GM23338 (cell line): ENCODE measurements at regions not wholly inside any gene's neighbourhood (a gene's known extent, or its start where the extent isn't known, plus 50 kb on each side); places are given as distances from the start of the nearest gene placed in this dataset.

ENCODE experiments used
- ATAC-seq: fragments of 200-7000 bp; cut with Tn5 transposase; 3 replicates; pipeline ENCODE4 v1.9.1; 2020
- DNase-seq: peaks from one replicate; pipeline ENCODE4 v3.0.0-alpha.2; 2015; ENCODE audit warnings: low spot score
- H2AFZ ChIP-seq: fragments of 200-600 bp; sonication (generic); 2 replicates; pipeline ENCODE4 v1.8.0; 2016; ENCODE audit warnings: antibody characterized with exemption, mild to moderate bottlenecking, moderate library complexity
- H3F3A ChIP-seq: fragments of 200-600 bp; sonication (generic); replicated peaks from 2 replicates; pipeline ENCODE4 v1.8.0; 2017; ENCODE audit warnings: antibody characterized with exemption, mixed run types, low read depth
- H3K27ac ChIP-seq: fragments of 200-600 bp; sonication (generic); 2 replicates; pipeline ENCODE4 v1.6.1; 2016; ENCODE audit warnings: low read depth
- H3K27me3 ChIP-seq: fragments of 200-600 bp; sonication (generic); 2 replicates; pipeline ENCODE4 v1.8.0; 2016; ENCODE audit warnings: mild to moderate bottlenecking, mixed run types, moderate library complexity; ENCODE audit not compliant: insufficient read depth
- H3K36me3 ChIP-seq: fragments of 200-600 bp; sonication (generic); 2 replicates; pipeline ENCODE4 v1.8.0; 2016; ENCODE audit warnings: mild to moderate bottlenecking; ENCODE audit not compliant: insufficient read depth
- H3K4me1 ChIP-seq: fragments of 200-600 bp; sonication (generic); 2 replicates; pipeline ENCODE4 v1.8.0; 2016; ENCODE audit warnings: mild to moderate bottlenecking, moderate library complexity; ENCODE audit not compliant: insufficient read depth
- H3K4me2 ChIP-seq: fragments of 200-600 bp; sonication (generic); 2 replicates; pipeline ENCODE4 v1.7.1; 2017; ENCODE audit warnings: mixed run types
- H3K4me3 ChIP-seq: fragments of 200-600 bp; sonication (generic); 2 replicates; pipeline ENCODE4 v1.6.1; 2016; ENCODE audit warnings: mixed run types
- H3K79me2 ChIP-seq: fragments of 200-600 bp; sonication (generic); replicated peaks from 2 replicates; pipeline ENCODE4 v1.8.0; 2017; ENCODE audit warnings: mild to moderate bottlenecking; ENCODE audit not compliant: insufficient read depth
- H3K9me2 ChIP-seq: fragments of 200-600 bp; sonication (generic); 2 replicates; pipeline ENCODE4 v1.8.0; 2017; ENCODE audit not compliant: insufficient read depth
- H4K20me1 ChIP-seq: fragments of 200-600 bp; sonication (generic); replicated peaks from 2 replicates; pipeline ENCODE4 v1.8.0; 2017; ENCODE audit warnings: mild to moderate bottlenecking; ENCODE audit not compliant: insufficient read depth
- H3K27ac Mint-ChIP-seq: 2 replicates; pipeline ENCODE4 v1.8.0; 2020; ENCODE audit warnings: inconsistent platforms, mild to moderate bottlenecking, moderate library complexity, mixed read lengths
- H3K27me3 Mint-ChIP-seq: 3 replicates; pipeline ENCODE4 v1.8.0; 2022; ENCODE audit warnings: low read depth, mild to moderate bottlenecking, moderate library complexity, mixed read lengths, inconsistent platforms; ENCODE audit not compliant: insufficient read depth, poor library complexity
- H3K36me3 Mint-ChIP-seq: 3 replicates; pipeline ENCODE4 v1.8.0; 2021; ENCODE audit warnings: low read depth, mild to moderate bottlenecking, inconsistent platforms, moderate library complexity, mixed read lengths
- H3K4me1 Mint-ChIP-seq: 3 replicates; pipeline ENCODE4 v1.8.0; 2020; ENCODE audit warnings: mild to moderate bottlenecking, inconsistent platforms, mixed read lengths
- H3K4me3 Mint-ChIP-seq: 3 replicates; pipeline ENCODE4 v1.8.0; 2021; ENCODE audit warnings: moderate library complexity, mild to moderate bottlenecking, inconsistent platforms, mixed read lengths
- H3K9me3 Mint-ChIP-seq: 3 replicates; pipeline ENCODE4 v1.8.0; 2020; ENCODE audit warnings: moderate library complexity, mild to moderate bottlenecking, inconsistent platforms, mixed read lengths
- CREB1 ChIP-seq: fragments of 250-450 bp; sonication (Bioruptor Pico); IDR thresholded peaks from 2 replicates; pipeline ENCODE4 v1.5.0; 2020; ENCODE audit warnings: low read depth, mild to moderate bottlenecking, moderate library complexity
- EZH2 ChIP-seq: fragments of 200-600 bp; sonication (generic); IDR thresholded peaks from one replicate; pipeline ENCODE4 v1.8.0; 2017; ENCODE audit warnings: antibody characterized with exemption, mild to moderate bottlenecking, low read depth; ENCODE audit not compliant: unreplicated experiment
- EZH2phosphoT487 ChIP-seq: fragments of 200-600 bp; sonication (generic); IDR thresholded peaks from one replicate; pipeline ENCODE4 v1.8.1; 2018; ENCODE audit warnings: antibody characterized with exemption; ENCODE audit not compliant: unreplicated experiment
- JUNB ChIP-seq: IDR thresholded peaks from one replicate; pipeline ENCODE4 v1.6.1; 2016; ENCODE audit warnings: antibody characterized with exemption; ENCODE audit not compliant: unreplicated experiment
- NANOG ChIP-seq: IDR thresholded peaks from 2 replicates; pipeline ENCODE4 v1.6.1; 2016; ENCODE audit warnings: antibody characterized with exemption, borderline replicate concordance
- POLR2AphosphoS5 ChIP-seq: IDR thresholded peaks from 2 replicates; pipeline ENCODE4 v1.6.1; 2016; ENCODE audit warnings: antibody characterized with exemption, low read depth
- STAT1 ChIP-seq: IDR thresholded peaks from one replicate; pipeline ENCODE4 v1.6.1; 2016; ENCODE audit warnings: antibody characterized with exemption; ENCODE audit not compliant: unreplicated experiment
- ZNF114 ChIP-seq: fragments of 250-450 bp; sonication (Bioruptor Pico); IDR thresholded peaks from 2 replicates; pipeline ENCODE4 v1.5.0; 2020; ENCODE audit warnings: mild to moderate bottlenecking, moderate library complexity
- ZNF331 ChIP-seq: fragments of 250-450 bp; sonication (Bioruptor Pico); IDR thresholded peaks from 2 replicates; pipeline ENCODE4 v1.5.0; 2020; ENCODE audit warnings: low read depth, mild to moderate bottlenecking, moderate library complexity
- TF ChIP-seq, protein P1 (sequence below), 2 experiments: fragments of 200-600 bp in 1 of 2; sonication (generic) in 1 of 2; conservative IDR thresholded peaks; 2 replicates each; pipeline versions ENCODE4 v1.5.1 to v1.6.1; 2016 to 2017; ENCODE audit warnings: antibody characterized with exemption in 2 of 2, low read depth in 2 of 2, mild to moderate bottlenecking in 2 of 2, moderate library complexity in 1 of 2
- TF ChIP-seq, protein P2 (sequence below): IDR thresholded peaks from 2 replicates; pipeline ENCODE4 v1.6.1; 2016; ENCODE audit warnings: antibody characterized with exemption
- TF ChIP-seq, protein P3 (sequence below): IDR thresholded peaks from one replicate; pipeline ENCODE4 v1.6.1; 2018; ENCODE audit warnings: antibody characterized with exemption; ENCODE audit not compliant: unreplicated experiment
- TF ChIP-seq, protein P4 (sequence below): fragments of 250-450 bp; sonication (Bioruptor Pico); IDR thresholded peaks from 2 replicates; pipeline ENCODE4 v1.5.0; 2020; ENCODE audit warnings: mild to moderate bottlenecking, moderate library complexity

DNA sequence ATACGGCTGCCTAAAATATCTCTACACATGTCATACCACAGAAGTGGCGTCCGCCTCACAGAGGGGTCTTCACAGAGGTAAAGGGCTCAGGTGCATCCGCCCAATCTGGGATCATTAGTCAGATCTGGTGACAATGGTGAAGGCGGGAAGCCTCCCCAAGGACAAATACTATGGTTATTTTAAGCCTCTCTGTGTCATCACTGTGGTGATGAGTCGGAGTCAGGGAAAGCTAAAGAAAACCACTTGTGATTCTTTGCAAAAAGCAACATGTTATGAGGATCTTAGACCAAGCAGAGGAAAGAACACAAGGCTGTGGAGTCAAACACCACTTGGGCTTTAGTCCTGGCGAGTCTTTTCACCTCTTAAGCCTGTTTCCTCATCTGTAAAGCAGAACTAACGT lies 190.4 kb downstream of the DRD1 start:
- no peaks in the 10 kb centered on the region for H3K9me2 ChIP-seq
- DNase-seq (no peak), ATAC-seq (no peak)
- H3K4me1 ChIP-seq: no peaks in the 10 kb centered on the region
- no peaks in the 10 kb centered on the region for H4K20me1 ChIP-seq
- no peaks in the 10 kb centered on the region for H3K36me3 ChIP-seq
- no peaks in the 10 kb centered on the region for H3F3A ChIP-seq
- Mint-ChIP-seq H3K4me1 (no peaks in the 10 kb centered on the region), H3K9me3 (no peaks in the 10 kb centered on the region), H3K27me3 (peaks cover 3% of the 10 kb centered on the region), H3K27ac (no peak overlapping the region), H3K36me3 (no peaks in the 10 kb centered on the region), H3K4me3 (no peak overlapping the region)
- TF ChIP-seq EZH2 (no peak), ZNF114 (CRISPR knock-in tag) (no peak), JUNB (no peak), ZNF331 (CRISPR knock-in tag) (no peak), NANOG (no peak), STAT1 (no peak), EZH2phosphoT487 (no peak), CREB1 (no peak), POLR2AphosphoS5 (no peak)
- TF ChIP-seq, protein P1, sequence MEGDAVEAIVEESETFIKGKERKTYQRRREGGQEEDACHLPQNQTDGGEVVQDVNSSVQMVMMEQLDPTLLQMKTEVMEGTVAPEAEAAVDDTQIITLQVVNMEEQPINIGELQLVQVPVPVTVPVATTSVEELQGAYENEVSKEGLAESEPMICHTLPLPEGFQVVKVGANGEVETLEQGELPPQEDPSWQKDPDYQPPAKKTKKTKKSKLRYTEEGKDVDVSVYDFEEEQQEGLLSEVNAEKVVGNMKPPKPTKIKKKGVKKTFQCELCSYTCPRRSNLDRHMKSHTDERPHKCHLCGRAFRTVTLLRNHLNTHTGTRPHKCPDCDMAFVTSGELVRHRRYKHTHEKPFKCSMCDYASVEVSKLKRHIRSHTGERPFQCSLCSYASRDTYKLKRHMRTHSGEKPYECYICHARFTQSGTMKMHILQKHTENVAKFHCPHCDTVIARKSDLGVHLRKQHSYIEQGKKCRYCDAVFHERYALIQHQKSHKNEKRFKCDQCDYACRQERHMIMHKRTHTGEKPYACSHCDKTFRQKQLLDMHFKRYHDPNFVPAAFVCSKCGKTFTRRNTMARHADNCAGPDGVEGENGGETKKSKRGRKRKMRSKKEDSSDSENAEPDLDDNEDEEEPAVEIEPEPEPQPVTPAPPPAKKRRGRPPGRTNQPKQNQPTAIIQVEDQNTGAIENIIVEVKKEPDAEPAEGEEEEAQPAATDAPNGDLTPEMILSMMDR (conservative IDR thresholded peaks at IDR 0.05; ENCODE audit: low read depth in 2 of 2): no peak
- TF ChIP-seq, protein P2, sequence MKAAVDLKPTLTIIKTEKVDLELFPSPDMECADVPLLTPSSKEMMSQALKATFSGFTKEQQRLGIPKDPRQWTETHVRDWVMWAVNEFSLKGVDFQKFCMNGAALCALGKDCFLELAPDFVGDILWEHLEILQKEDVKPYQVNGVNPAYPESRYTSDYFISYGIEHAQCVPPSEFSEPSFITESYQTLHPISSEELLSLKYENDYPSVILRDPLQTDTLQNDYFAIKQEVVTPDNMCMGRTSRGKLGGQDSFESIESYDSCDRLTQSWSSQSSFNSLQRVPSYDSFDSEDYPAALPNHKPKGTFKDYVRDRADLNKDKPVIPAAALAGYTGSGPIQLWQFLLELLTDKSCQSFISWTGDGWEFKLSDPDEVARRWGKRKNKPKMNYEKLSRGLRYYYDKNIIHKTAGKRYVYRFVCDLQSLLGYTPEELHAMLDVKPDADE: no peak
- TF ChIP-seq, protein P3, sequence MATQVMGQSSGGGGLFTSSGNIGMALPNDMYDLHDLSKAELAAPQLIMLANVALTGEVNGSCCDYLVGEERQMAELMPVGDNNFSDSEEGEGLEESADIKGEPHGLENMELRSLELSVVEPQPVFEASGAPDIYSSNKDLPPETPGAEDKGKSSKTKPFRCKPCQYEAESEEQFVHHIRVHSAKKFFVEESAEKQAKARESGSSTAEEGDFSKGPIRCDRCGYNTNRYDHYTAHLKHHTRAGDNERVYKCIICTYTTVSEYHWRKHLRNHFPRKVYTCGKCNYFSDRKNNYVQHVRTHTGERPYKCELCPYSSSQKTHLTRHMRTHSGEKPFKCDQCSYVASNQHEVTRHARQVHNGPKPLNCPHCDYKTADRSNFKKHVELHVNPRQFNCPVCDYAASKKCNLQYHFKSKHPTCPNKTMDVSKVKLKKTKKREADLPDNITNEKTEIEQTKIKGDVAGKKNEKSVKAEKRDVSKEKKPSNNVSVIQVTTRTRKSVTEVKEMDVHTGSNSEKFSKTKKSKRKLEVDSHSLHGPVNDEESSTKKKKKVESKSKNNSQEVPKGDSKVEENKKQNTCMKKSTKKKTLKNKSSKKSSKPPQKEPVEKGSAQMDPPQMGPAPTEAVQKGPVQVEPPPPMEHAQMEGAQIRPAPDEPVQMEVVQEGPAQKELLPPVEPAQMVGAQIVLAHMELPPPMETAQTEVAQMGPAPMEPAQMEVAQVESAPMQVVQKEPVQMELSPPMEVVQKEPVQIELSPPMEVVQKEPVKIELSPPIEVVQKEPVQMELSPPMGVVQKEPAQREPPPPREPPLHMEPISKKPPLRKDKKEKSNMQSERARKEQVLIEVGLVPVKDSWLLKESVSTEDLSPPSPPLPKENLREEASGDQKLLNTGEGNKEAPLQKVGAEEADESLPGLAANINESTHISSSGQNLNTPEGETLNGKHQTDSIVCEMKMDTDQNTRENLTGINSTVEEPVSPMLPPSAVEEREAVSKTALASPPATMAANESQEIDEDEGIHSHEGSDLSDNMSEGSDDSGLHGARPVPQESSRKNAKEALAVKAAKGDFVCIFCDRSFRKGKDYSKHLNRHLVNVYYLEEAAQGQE: no peak
- TF ChIP-seq, protein P4, sequence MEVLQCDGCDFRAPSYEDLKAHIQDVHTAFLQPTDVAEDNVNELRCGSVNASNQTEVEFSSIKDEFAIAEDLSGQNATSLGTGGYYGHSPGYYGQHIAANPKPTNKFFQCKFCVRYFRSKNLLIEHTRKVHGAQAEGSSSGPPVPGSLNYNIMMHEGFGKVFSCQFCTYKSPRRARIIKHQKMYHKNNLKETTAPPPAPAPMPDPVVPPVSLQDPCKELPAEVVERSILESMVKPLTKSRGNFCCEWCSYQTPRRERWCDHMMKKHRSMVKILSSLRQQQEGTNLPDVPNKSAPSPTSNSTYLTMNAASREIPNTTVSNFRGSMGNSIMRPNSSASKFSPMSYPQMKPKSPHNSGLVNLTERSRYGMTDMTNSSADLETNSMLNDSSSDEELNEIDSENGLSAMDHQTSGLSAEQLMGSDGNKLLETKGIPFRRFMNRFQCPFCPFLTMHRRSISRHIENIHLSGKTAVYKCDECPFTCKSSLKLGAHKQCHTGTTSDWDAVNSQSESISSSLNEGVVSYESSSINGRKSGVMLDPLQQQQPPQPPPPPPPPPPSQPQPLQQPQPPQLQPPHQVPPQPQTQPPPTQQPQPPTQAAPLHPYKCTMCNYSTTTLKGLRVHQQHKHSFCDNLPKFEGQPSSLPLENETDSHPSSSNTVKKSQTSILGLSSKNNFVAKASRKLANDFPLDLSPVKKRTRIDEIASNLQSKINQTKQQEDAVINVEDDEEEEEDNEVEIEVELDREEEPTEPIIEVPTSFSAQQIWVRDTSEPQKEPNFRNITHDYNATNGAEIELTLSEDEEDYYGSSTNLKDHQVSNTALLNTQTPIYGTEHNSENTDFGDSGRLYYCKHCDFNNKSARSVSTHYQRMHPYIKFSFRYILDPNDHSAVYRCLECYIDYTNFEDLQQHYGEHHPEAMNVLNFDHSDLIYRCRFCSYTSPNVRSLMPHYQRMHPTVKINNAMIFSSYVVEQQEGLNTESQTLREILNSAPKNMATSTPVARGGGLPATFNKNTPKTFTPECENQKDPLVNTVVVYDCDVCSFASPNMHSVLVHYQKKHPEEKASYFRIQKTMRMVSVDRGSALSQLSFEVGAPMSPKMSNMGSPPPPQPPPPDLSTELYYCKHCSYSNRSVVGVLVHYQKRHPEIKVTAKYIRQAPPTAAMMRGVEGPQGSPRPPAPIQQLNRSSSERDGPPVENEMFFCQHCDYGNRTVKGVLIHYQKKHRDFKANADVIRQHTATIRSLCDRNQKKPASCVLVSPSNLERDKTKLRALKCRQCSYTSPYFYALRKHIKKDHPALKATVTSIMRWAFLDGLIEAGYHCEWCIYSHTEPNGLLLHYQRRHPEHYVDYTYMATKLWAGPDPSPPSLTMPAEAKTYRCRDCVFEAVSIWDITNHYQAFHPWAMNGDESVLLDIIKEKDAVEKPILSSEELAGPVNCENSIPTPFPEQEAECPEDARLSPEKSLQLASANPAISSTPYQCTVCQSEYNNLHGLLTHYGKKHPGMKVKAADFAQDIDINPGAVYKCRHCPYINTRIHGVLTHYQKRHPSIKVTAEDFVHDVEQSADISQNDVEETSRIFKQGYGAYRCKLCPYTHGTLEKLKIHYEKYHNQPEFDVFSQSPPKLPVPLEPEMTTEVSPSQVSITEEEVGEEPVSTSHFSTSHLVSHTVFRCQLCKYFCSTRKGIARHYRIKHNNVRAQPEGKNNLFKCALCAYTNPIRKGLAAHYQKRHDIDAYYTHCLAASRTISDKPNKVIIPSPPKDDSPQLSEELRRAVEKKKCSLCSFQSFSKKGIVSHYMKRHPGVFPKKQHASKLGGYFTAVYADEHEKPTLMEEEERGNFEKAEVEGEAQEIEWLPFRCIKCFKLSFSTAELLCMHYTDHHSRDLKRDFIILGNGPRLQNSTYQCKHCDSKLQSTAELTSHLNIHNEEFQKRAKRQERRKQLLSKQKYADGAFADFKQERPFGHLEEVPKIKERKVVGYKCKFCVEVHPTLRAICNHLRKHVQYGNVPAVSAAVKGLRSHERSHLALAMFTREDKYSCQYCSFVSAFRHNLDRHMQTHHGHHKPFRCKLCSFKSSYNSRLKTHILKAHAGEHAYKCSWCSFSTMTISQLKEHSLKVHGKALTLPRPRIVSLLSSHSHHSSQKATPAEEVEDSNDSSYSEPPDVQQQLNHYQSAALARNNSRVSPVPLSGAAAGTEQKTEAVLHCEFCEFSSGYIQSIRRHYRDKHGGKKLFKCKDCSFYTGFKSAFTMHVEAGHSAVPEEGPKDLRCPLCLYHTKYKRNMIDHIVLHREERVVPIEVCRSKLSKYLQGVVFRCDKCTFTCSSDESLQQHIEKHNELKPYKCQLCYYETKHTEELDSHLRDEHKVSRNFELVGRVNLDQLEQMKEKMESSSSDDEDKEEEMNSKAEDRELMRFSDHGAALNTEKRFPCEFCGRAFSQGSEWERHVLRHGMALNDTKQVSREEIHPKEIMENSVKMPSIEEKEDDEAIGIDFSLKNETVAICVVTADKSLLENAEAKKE (CRISPR knock-in tag): no peak
- no peaks in the 10 kb centered on the region for H3K27me3 ChIP-seq
- no peaks in the 10 kb centered on the region for H3K79me2 ChIP-seq
- H3K4me3 ChIP-seq: no peak overlapping the region
- no peak overlapping the region for H3K27ac ChIP-seq
- no peak overlapping the region; the same call in 1 of the 2 replicates for H2AFZ ChIP-seq
- H3K4me2 ChIP-seq: no peak overlapping the region
